GM04504 (cell line): ENCODE measurements at regions not wholly inside any gene's neighbourhood (a gene's known extent, or its start where the extent isn't known, plus 50 kb on each side); places are given as distances from the start of the nearest gene placed in this dataset.

ENCODE experiments used
- DNase-seq: peaks from one replicate; pipeline ENCODE4 v3.0.0-alpha.2; 2012; ENCODE audit warnings: low read depth

- DNase-seq = no peak
Observed at GRCh38 chr10:8229153-8229552, 174.7 kb downstream of the GATA3 start.

GRCh38 chr10:8230902-8231301 lies 176.4 kb downstream of the GATA3 start:
- DNase-seq = no peak

- DNase-seq = no peak
Observed at GRCh38 chr10:8233049-8233448, 178.6 kb downstream of the GATA3 start.

GRCh38 chr10:8233832-8234259 lies 179.4 kb downstream of the GATA3 start:
- DNase-seq = no peak

GRCh38 chr10:8235253-8236027 lies 181.0 kb downstream of the GATA3 start:
- DNase-seq = no peak

- no peak for DNase-seq
Observed at GRCh38 chr10:8238986-8239385, 184.5 kb downstream of the GATA3 start.

GRCh38 chr10:8240861-8241260 lies 186.4 kb downstream of the GATA3 start:
- DNase-seq = no peak

- no peak for DNase-seq
Observed at GRCh38 chr10:8242295-8242872, 187.9 kb downstream of the GATA3 start.

- no peak for DNase-seq
Observed at GRCh38 chr10:8245131-8245813, 190.8 kb downstream of the GATA3 start.

GRCh38 chr10:8245814-8246142 lies 191.3 kb downstream of the GATA3 start:
- no peak for DNase-seq

GRCh38 chr10:8246548-8246947 lies 192.1 kb downstream of the GATA3 start:
- DNase-seq = no peak

- DNase-seq = no peak
Observed at GRCh38 chr10:8247191-8247590, 192.7 kb downstream of the GATA3 start.

GRCh38 chr10:8248868-8249267 lies 194.4 kb downstream of the GATA3 start:
- no peak for DNase-seq

- DNase-seq = no peak
Observed at GRCh38 chr10:8254350-8254749, 199.9 kb downstream of the GATA3 start.

- DNase-seq = no peak
Observed at GRCh38 chr10:8255301-8255700, 200.8 kb downstream of the GATA3 start.

GRCh38 chr10:8260645-8261044 lies 206.2 kb downstream of the GATA3 start:
- DNase-seq = no peak

GRCh38 chr10:8262317-8262716 lies 207.8 kb downstream of the GATA3 start:
- no peak for DNase-seq

GRCh38 chr10:8269976-8270375 lies 215.5 kb downstream of the GATA3 start:
- no peak for DNase-seq

GRCh38 chr10:8272794-8273425 lies 218.4 kb downstream of the GATA3 start:
- DNase-seq = no peak

- DNase-seq = no peak
Observed at GRCh38 chr10:8273749-8274148, 219.3 kb downstream of the GATA3 start.

GRCh38 chr10:8275911-8276310 lies 221.4 kb downstream of the GATA3 start:
- DNase-seq = no peak

GRCh38 chr10:8278099-8278498 lies 223.6 kb downstream of the GATA3 start:
- DNase-seq = no peak

GRCh38 chr10:8279598-8279997 lies 225.1 kb downstream of the GATA3 start:
- DNase-seq = no peak
